ENCODE measurements at regions not wholly inside any gene's neighbourhood (a gene's known extent, or its start where the extent isn't known, plus 50 kb on each side); places are given as distances from the start of the nearest gene placed in this dataset.

GRCh38 chr5:125061726-125062125 is 315.3 kb upstream of the ZNF608 start:
- TF ChIP-seq CTCF (IDR thresholded peaks at IDR 0.05): no peak
- no peak for TF ChIP-seq POLR2A (IDR thresholded peaks at IDR 0.05)

Data from tibial nerve (tissue), 3 donors.